GM19351 (cell line): ENCODE measurements at regions not wholly inside any gene's neighbourhood (a gene's known extent, or its start where the extent isn't known, plus 50 kb on each side); places are given as distances from the start of the nearest gene placed in this dataset.
"Not testable (repeated sequence)": the region's sequence is repeated elsewhere in the genome, so short reads cannot be mapped to it uniquely, and the experiment has no call there.

Experiments
- ATAC-seq: cut with Tn5 transposase; IDR thresholded peaks from one replicate; pipeline ENCODE4 v1.9.1; 2021; ENCODE audit warnings: mild to moderate bottlenecking, moderate library complexity; ENCODE audit not compliant: unreplicated experiment

DNA sequence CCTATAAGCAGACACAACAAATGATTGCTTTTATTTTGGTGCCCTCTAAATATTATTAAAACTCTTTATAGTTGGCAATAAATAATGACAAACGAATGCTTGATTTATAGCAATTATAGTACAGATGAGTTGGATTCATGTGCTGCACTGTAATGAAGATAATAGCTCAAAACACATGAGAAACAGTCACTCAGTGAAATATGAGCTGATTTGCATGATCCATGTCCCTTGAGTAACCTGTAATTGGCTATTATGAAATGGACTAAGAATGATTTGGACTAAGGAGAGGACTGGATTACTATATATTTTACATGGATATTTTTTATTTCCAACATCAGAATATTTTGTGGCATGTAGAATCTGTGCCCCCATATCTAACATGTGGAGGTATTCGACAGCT is 365.6 kb upstream of the UBE2E3 start:
- ATAC-seq: no peak

DNA sequence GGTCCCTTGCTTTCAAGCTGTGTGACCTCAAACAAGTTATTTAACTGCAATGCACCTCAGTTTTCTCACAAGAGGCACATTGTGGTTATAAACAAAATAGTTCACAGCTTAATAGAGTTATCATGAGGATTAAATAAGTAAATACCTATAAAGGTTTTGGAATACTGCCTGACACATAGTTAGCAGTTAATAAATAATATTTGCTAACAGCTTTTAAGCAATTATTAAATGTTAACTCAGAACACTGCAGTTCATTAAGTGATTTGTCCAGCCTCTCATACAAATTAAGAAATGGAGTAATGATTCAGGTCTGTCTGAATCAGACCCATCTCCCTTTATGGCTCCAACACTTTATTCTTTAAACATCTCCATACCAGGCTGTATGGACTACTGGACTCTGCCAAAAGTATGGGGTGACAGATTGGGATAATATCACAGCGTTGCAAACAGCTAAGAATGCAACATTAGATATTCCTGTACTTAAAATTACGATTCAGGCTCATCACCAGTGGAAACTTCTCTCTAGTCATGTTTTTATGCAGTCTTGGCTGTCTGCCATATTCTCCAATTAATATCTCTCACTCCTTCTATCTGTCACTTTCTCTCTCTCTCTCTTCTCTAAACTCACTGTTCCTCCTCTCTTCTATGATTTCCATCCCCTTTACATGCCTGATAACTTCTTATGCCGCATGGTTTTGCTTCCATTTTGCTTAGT is 370.6 kb upstream of the UBE2E3 start:
- ATAC-seq: no peak

DNA sequence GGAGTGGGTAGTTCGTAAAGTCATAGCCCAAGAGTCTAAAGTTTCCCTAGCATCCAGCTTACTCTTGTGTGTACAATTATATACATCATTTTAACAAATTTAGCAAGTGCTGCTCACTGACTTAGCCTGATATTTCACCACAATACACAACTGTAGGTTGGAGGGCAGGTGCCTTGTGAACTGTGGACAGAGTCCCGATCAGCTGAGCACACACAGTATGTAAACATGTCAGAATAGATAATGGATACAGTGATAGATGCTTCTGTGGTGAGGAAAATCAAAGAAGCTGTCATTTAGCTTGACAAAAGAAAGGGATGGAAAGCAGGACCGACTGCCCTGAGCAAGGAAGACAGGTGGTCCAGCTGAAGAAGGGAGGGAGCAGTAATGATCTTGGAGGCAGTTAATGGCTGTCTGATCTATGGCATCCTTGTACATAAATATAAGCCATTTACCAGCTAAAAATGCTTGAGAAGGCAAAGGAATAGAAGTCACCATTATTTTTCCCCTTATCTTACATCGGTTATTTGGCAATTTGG is 372.8 kb upstream of the UBE2E3 start:
- no peak for ATAC-seq

DNA sequence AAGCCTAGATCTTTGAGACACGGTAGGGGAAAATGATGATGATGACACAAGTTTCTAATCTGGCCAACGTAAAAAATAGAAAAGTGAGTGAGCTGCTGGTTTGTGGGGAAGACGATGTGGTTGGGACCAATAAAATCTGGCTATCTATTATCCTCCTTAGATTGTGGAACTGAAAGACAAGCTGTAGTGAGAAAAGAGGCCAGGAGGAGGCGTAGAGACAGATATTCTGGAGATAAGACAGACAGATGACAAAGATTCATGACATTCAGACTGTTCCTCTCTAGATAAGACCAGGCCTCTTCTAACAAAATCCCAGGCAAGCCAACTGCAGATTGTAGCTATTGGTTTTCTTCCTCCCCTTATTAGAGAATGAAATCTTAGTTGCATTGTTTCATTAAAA is 376.3 kb upstream of the UBE2E3 start:
- ATAC-seq: peak; percentile 89

DNA sequence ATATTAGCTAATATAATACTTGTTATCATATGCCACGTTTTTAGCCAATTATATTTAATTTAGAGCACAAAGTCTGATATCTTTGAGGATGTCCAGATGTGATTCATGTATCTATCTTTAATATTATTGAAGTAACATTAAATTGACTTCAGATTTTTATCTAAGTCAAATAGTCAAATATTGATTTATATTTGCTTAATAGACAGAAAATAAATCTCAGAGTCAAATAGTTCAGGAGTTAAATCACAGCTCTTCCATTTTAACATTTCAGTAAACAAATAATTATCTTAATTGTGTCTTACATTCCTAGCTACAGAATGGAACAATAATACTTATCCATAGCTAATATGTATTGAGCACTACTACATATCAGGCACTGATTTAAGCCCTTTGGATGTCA is 379.4 kb upstream of the UBE2E3 start:
- no peak for ATAC-seq

DNA sequence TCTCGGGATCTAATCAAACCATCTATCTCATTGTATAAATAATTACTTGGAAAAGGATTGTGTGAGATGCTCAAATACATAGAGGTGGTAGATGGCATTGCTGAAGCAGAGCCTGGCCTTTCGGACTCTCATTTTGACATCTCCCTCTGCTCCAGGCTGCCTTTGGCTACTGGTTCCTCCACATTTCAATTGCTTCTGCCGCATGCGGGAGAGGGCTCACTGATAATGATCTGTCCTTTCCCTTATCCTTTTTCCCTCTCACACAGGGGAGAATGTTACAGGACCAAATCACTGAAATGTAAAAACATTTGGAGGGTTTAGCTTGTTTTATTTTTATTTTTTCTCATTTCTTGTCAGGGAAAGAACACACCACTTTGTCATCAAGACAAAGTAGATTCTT is 380.6 kb upstream of the UBE2E3 start:
- ATAC-seq: no peak

DNA sequence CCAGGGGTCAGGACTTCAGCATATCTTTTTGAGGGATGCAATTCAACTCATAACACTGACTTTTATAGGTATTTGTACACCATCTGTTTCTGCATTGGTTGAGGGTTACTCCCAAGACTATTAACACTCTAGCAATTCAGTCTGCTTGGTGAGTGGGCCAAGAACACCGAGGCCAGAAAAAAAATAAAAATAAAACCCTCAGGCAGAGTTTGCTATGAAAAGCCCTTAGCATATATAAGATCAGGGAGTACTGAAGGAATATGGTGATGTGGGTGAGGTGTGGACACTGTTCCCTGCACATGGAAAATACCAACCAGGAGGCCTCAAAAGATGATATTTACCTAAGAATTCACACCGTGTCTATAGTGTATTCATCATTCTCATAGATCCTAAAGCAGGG is 383.2 kb upstream of the UBE2E3 start:
- no peak for ATAC-seq

DNA sequence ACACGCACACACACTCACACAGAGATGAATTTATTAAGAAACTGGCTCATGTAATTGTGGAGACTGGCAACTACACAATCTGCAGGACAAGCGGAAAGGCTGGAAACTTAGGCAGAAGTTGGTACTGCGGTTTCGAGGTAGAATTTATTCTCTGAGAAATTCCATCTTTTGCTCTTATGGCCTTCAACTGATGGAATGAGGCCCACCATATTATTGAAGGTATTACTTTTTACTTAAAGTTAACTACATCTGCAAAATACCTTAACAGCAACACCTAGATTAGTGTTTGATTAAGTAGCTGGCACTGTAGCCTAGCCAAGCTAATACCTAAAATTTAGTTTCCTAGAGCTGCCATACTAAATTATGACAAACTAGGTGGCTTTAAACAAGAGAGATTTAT is 384.0 kb upstream of the UBE2E3 start:
- ATAC-seq: no peak

DNA sequence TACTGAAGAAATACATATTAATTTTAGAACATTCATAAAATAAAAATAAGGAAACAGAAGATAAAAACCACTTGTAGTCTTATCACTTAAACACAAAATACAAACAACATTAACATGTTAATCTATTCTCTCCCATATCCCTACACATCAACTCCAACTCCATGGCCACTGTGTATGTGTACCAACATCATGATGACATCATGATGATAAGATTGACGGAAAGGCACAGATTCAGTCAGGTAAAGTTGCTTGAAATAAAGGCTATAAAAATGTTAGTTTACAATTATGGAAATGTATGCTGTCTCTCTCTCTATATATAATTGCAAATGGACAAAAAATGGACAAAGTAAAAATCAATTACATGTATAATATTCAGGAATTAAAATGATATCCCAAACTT is 388.5 kb upstream of the UBE2E3 start:
- ATAC-seq: no peak

DNA sequence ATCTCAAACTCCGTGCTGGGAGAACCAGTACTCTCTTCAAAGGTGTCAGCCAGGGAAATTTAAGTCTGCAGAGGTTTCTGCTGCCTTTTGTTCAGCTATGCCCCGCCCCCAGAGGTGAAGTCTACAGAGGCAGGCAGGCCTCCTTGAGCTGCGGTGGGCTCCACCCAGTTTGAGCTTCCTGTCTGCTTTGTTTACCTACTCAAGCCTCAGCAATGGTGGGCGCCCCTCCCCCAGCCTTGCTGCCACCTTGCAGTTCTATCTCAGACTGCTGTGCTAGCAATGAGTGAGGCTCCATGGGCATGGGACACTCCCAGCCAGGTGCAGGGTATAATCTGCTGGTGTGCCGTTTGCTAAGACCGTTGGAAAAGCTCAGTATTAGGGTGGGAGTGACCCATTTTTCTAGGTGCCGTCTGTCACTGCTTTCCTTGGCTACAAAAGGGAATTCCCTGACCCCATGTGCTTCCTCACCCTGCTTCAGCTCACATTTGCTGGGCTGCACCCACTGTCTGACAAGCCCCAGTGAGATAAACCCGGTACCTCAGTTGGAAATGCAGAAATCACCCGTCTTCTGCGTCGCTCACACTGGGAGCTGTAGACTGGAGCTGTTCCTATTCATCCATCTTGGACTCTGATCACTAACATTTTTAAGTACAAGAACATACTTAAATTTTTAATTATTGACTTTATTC is 389.2 kb upstream of the UBE2E3 start:
- not testable (repeated sequence) for ATAC-seq

DNA sequence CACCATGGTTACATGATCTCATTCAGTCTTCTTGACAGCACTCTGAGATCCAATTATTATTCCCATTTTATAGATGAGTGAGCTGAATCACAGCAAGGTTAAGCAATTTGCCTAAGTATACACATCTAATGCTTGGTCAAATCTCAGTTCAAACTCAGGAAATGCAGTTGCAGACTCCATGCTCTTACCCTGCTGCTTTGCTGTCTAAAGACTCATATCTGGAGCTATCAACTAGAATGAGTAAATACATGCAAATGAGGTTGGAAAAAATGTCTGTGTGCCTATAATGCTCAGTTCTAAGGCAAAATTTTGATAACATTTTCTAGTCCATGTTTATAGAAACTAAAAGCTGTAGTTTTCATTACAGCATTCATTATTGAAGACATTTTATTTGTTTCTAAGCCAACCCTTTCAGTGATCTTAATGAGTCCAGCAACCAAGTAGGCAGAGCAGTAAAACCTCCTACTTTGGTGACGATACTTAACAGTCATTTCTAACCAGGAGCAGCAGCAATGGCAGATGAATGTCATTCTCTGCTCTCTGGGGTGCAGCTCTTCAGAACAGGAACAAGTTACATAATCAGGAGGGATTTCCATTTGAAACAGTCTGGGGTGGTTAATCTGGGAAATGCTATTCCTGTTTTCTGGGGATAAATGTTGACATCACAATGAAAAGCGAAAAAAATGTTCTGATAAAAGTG is 396.8 kb upstream of the UBE2E3 start:
- ATAC-seq: peak; percentile 58

DNA sequence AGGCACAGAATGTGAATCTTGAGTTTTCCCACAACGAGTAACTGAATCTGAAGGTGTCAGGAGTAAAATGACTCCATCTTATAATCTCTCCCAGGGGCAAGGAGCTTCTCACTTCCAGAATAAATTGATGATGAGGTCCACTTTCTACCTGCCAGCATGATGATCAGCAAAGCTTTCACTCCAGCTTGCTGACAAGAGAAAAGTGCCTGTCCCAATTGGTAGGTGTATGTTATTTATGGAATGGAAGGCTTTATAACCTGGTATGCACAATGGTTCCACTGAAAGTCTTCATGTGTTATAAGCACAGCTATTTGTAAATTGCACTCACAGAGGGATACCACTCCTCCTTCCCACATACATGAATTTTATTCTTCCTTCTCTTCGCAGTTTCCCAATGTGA is 401.0 kb upstream of the UBE2E3 start:
- ATAC-seq: no peak

DNA sequence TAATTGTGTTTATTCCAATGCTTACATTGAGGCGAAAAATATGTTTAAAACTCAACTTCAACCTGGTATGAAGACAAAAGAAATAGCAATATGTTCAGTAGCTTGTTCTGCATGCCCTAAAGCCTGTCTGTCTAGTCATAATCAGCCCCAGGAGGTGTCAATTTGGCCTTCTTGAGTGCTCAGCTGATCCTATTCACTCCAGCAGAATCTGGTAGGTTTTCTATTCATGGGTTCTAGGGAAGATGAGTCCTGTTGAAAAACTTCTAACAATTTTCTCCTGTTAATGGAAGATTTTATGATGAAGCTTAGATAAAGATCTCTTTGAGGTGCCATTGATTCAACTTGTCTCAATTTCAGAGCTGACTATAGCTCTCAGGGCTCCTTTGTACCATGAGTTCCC is 402.0 kb upstream of the UBE2E3 start:
- no peak for ATAC-seq

DNA sequence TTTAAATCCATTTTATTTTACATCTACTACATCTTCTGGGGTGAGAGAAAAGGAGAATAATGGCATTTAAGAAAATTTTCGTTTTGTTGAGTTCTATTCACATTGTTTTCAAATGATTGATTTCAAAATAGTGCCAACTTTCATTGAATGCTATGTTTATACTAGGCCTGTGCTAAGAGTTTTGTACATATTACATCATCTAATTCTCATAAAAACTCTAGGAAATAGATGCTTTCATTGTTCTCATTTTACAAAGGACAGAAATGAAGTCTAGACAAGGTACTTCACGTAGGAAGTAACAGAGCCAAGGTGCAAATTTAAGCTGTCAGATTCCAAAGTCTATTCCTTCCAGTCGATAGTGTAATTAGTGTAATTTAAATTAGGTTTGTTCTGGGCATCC is 402.8 kb upstream of the UBE2E3 start:
- no peak for ATAC-seq

DNA sequence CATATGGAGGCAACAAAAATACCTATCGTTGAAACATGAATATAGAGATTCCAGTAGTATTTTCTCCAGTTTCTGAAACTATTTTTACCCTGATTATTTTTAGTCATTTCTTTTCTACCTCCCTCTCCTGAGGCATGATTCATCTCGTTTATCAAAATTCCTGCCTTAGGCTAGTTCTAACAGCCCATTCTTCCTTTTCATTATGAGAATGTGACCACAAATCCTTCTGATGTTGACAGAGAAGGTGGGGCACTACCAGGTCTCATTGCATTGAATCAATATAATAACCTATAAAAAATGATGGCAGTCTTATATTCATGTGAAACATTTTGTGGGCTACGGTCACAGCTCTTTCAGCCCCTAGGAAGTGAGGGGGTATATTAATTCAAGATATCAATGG is 406.5 kb upstream of the UBE2E3 start:
- no peak for ATAC-seq

DNA sequence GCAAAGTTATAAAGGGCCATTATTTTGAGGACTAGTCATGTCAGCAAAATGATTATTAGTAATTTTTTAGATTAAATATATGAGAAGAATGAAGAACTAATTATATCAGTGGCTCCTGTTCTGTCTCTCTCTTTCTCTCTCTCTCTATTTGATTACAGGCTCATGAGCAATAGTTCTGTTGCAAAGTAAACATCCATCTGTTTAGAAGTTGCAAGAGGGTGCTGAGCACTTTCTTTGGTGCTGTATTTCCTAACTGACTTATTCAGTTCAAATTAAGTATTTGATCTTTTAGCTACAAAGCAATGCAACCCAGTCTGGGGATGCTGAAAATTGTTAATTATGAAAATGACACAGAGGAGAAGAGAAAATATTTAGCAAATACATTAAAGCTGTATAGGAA is 408.1 kb upstream of the UBE2E3 start:
- ATAC-seq: no peak

DNA sequence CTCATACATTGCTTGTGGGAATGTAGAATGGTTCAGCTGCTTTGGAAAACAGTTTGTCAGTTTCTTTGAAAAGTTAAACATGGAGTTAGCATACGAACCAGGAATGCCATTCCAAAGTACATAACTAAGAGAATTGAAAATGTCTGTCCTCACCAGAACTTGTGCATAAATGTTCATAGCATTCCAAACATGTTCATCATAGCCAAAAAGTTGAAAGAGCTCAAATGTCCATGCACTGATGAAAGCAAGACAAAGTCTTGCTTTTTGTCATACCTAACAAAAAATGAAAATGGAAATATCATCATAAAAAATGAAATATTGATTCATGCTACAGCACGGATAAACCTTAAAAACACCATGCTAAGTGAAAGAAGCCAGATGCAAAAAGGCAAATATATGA is 408.8 kb upstream of the UBE2E3 start:
- ATAC-seq: no peak

DNA sequence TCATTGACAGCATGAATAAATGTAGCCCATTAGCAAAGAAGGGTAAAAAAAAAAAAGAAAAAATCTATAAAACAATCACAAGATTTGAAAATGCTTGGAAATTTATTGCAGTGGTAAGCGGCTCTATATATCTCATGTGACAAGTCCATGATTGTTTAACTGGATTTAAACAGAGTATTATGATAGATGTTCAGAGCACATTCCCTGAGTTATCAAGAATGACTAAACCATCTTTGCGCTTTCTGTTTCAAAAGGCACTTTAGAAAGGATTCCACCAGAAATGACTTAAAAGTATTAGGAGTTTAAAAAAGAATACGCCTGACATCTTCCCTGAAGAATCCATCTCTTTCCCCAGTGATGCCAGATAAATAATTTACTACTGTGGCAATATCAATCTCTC is 409.5 kb upstream of the UBE2E3 start:
- ATAC-seq: no peak

DNA sequence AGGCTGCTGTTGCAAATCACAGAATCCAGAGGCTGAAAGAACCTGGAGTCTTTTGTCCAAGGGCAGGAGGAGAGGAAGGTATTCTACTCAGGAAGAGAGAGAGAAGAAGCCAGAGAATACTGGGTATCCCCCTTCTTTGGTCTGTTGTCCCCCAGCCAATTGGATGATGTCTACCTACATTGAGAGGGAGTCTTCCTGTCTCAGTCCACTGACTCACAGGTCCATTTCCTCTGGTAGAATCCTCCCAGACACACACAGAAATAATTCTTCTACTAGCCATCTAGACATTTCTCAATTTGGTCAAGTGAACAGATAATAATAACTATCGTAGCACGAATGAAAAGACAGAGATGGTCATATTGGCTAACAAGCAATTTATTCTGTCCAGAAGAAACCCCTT is 416.4 kb upstream of the UBE2E3 start:
- no peak for ATAC-seq

DNA sequence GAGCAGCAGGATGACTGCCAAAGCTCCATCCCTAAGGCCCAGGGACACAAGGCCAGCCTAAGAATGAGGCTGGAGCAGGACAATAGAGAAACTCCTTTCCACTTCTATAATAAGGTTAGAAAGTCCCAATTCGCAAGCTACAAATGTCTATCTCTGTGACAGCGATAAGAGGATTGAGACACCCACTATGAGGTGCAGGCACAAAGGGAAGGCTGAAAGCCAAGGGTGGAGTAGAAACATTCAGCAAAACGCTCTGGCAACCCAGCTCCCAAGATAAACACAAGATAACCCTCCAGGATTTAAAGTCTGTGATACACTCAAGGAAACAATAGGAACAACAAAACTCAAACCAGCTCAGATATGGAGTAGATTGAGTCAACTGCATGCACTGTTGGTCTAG is 418.0 kb upstream of the UBE2E3 start:
- no peak for ATAC-seq

DNA sequence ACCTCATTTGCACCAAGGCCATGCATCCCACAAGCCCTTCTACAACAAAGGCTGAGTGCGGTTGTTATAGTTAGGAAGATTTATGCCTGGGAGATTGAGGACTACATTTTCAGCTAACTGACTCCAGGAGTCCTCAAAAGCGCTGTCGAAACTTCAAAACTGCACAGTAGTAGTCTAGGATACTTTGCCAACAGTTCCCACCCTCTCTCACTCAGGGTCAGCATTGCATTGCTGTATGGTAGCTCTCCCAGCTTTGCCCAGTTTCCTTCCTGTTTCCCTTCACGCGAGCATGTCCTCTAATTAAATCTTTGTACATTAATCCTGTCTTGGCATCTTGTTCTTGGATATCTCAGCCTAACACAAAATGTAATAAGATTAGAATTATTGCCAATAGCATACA is 420.6 kb upstream of the UBE2E3 start:
- ATAC-seq: no peak

DNA sequence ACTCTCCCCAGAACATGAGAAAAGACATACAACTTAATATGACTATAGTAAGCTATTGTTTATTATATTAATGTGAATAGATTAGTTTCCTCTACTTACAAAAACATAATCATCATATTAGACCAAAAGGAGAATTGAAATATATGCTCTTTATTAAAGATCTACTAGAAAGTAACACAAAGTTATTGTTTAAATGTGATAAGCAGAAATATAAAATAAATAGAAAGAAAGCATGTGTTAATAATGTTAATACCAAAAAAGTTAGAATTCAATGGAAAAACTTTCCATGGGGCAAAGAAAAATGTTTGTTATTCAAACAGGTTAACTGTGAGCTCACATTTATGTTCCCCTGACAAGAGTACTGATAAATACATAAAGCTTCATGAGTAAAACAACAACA is 421.4 kb upstream of the UBE2E3 start:
- no peak for ATAC-seq
